ENCODE measurements at regions not wholly inside any gene's neighbourhood (a gene's known extent, or its start where the extent isn't known, plus 50 kb on each side); places are given as distances from the start of the nearest gene placed in this dataset.
"Not testable (repeated sequence)": the region's sequence is repeated elsewhere in the genome, so short reads cannot be mapped to it uniquely, and the experiment has no call there.

GRCh38 chr14:89697281-89698060, 257.1 kb downstream of the EFCAB11 start:
- no peak for DNase-seq (ENCODE audit: low read depth in 2 of 2)

GRCh38 chr14:89695846-89696245, 258.7 kb downstream of the EFCAB11 start:
- DNase-seq (ENCODE audit: low read depth in 2 of 2): no peak

- DNase-seq (ENCODE audit: low read depth in 2 of 2): no peak
Measured at GRCh38 chr14:89690139-89690538, 264.4 kb downstream of the EFCAB11 start.

- DNase-seq (ENCODE audit: low read depth in 2 of 2): not testable (repeated sequence)
Measured at GRCh38 chr14:89689711-89690110, 264.8 kb downstream of the EFCAB11 start.

DNA sequence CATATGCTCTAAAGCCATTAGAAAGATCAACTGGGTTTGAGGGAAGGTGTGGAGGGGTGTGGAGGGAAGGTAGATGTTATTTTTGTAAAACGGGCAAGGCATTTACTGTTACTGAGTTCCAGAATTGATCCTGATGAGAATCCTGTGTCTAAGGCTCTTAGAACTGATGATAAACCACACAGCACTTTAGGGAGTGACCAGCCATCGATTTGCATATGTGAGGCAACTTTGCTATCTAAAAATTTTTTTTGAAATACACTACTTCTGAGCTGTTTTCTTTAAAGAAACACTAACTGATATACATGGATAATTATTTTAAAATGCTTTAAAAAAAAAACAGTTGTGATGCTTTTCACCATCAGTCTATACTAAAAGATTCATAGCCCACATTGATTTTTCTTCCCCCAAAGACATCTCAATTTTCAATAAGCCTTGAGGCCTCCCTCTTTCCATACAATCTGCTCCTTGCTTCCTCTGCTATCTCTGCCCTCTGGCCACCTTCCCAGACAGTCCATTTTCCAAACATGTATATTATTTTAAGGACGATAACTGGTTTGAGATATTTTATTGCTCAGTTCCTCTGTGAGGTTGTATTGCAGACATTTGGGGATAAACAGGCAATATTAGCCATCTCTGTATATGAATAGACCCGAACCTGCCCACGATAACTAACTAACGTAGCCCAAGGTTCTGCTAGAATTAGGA, 265.9 kb downstream of the EFCAB11 start:
- DNase-seq (ENCODE audit: low read depth in 2 of 2): no peak

DNA sequence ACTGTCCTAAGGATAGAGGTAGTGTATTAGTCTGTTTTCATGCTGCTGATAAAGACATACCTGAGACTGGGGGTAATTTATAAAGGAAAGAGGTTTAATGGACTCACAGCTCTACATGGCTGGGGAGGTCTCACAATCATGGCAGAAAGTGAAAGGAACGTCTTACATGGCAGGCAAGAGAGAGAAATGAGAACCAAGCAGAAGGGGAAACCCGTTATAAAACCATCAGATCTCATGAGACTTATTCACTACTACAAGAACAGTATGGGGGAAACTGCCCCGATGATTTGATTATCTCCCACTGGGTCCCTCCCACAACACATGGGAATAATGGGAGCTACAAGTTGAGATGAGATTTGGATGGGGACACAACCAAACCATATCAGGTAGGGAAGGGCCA, 267.4 kb downstream of the EFCAB11 start:
- DNase-seq (ENCODE audit: low read depth in 2 of 2): not testable (repeated sequence)

GRCh38 chr14:89684139-89684538, 267.1 kb upstream of the FOXN3 start:
- no peak for DNase-seq (ENCODE audit: low read depth in 2 of 2)

GRCh38 chr14:89681086-89682018, 264.3 kb upstream of the FOXN3 start:
- peak in 1 of 2 donors; percentile 51 for DNase-seq (ENCODE audit: low read depth in 2 of 2)

DNA sequence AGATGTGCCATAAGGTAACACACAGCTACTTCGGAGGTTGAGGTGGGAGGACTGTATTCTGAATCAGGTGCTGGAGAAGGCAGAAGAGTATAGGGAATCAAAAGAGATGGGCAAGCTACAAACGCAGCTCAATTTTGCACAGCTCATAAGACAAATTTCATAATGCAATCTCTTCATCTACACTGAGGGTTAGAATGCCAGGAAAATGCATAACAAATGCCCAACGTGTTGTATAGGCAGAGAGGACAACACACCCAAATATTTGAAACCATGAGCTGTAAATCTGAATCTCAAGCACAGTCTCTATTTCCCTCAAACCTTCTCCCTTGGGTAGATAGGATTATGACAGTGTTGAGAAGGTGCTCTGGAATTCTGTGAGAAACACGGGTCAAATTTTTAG, 263.1 kb upstream of the FOXN3 start:
- DNase-seq (ENCODE audit: low read depth in 2 of 2): no peak

- DNase-seq (ENCODE audit: low read depth in 2 of 2): no peak
Measured at GRCh38 chr14:89678768-89679167, 261.7 kb upstream of the FOXN3 start.

DNA sequence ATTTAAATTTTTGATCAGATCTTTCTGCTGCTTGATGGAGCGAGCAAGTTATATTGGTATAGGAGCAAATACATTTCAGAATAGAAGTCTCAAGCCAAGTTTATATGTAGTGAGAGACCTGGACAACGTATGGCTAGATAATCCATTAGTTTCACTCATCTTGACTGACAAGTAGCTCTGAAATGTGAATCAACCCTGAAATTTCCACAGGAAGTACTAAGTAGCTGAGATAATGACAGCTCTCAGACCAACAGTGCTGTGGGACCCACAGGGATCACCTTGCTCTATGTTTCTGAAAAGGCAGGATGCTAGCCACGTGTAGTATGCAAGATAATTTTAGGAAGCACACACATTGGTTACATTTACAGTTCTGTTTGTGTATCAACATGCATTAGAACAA, 258.6 kb upstream of the FOXN3 start:
- no peak for DNase-seq (ENCODE audit: low read depth in 2 of 2)

GRCh38 chr14:89674936-89675335, 257.9 kb upstream of the FOXN3 start:
- no peak for DNase-seq (ENCODE audit: low read depth in 2 of 2)

GRCh38 chr14:89674240-89674639, 257.2 kb upstream of the FOXN3 start:
- DNase-seq (ENCODE audit: low read depth in 2 of 2): no peak

DNA sequence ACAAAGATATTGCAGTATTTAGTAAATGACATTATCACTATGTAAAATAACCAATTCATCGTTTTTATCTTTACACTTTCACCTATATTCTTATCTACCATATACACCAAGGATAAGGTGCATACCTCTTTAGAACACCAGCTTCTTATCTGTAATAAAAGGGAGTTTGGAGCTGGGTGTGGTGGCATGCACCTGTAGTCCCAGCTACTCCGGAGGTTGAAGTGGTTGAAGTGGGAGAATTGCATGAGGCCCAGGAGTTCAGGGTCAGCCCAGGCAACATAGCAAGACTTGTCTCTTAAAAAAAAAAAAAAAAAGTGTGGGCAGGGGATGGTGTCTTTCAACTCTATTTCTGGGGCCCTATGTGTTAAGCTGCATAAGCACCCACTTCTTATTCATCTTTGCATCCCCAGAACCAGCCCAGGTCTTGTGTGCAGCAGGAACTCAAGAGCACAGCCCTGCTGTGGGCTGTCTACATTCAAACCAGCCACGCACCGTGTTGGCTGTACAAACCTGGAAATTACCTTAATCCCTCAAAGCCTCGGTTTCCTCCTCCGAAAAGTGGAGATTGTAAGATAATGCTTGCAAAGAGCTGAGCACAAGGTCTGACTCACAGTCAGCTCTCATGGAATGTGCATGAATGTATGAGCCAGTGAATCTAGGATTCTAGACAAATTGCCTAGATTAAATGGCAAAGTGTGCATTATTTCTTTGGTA, 256.6 kb upstream of the FOXN3 start:
- no peak for DNase-seq (ENCODE audit: low read depth in 2 of 2)

DNA sequence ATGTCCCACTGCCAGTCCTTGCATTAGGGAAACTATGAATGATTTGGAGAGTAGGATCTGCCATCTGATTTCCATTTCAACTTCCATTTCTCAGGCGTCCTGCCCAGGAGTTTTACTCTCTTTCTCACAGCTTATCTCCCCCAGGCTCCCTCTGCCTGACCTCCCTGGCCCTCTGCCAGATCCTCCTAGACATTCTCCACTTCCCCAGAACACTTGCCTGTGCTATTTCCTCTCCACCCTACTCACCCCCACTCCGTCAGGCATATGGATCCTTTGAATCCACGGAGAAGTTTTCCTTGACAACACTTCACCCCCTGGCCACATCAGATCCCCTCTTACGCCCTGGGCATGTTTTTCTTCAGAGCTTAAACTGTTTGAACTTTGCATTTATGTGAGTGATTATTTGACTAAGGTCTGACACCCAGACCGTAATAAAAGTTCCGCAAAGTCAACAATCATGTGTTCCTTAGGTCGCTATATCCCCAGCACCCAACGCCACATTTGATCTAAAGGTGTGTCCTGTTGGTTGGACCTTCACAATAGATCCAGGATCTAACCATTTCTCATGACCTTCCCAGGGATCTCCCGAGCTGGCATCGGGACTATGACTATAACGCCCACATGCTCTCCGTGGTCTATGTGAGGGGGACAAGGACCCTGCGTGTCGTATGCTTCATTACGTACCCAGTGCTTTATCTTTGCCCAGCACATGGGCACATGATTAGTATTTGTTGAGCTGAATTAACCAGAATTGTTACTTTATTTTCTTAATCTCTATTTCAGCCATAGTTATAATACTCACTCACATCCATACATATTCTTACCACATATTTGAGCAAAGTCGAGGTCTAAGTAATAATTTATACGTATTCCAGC, 255.8 kb upstream of the FOXN3 start:
- DNase-seq (ENCODE audit: low read depth in 2 of 2): no peak

GRCh38 chr14:89669193-89669592, 252.2 kb upstream of the FOXN3 start:
- DNase-seq (ENCODE audit: low read depth in 2 of 2): no peak

DNA sequence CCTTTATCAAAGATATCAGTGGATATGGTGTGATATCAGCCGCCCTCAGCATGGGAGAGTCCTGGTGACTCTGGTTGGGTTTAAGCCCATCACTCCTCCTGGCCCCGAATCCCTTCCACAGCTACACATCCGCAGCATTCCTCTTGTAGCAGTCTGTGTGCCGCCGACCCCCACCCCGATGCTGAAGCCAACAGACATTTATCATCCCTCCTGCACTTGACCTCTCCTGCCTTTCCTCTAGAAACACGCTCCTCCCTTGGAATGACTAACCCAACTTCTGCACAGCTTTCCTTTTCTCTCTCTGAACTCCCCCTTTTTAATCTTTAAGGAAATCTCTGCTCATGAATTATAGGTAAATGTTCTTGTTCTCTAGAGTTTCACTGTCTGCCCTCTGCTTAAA, 250.9 kb upstream of the FOXN3 start:
- DNase-seq (ENCODE audit: low read depth in 2 of 2): no peak

DNA sequence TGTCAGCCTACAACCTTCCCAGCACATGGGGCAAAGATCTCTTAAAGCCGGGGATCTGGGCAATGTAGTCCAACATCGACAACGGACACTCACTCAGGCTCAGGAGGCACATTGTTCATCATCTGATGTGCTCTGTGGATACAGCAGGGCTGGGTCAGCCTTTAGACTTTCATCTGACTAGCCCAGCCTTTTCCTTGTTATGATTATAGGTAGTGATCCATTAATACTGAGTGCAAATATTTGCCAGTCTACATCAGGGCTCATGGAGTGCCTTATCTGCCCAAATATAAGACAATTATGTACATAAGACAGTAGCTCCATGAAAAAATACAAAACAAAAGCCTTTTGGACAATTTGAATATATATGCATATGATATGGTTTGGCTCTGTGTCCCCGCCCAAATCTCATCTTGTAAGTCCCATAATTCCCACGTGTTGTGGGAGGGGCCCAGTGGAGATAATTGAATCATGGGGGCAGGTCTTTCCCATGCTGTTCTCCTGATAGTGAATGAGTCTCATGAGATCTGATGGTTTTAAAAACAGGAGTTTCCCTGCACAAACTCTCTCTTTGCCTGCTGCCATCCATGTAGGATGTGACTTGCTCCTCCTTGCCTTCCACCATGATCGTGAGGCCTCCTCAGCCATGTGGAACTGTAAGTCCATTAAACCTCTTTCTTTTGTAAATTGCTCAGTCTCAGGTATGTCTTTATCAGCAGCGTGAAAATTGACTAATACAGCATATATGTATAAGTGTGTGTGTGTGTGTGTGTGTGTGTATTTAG, 248.5 kb upstream of the FOXN3 start:
- DNase-seq (ENCODE audit: low read depth in 2 of 2): not testable (repeated sequence)

- no peak for DNase-seq (ENCODE audit: low read depth in 2 of 2)
Measured at GRCh38 chr14:89661392-89661791, 244.4 kb upstream of the FOXN3 start.
